LNCAP (cell line): ENCODE measurements at regions not wholly inside any gene's neighbourhood (a gene's known extent, or its start where the extent isn't known, plus 50 kb on each side); places are given as distances from the start of the nearest gene placed in this dataset.

Experiments
- CTCF ChIP-seq: fragments of 450-650 bp; IDR thresholded peaks from 2 replicates; pipeline ENCODE4 v1.5.1; 2017; ENCODE audit warnings: mild to moderate bottlenecking

- TF ChIP-seq CTCF = no peak
Observed at GRCh38 chr14:98914942-98915341, 357.1 kb downstream of the BCL11B start.

GRCh38 chr14:98915625-98916024, 356.4 kb downstream of the BCL11B start:
- TF ChIP-seq CTCF = no peak

GRCh38 chr14:98916036-98916435, 356.0 kb downstream of the BCL11B start:
- TF ChIP-seq CTCF = no peak

- no peak for TF ChIP-seq CTCF
Observed at GRCh38 chr14:98916476-98916875, 355.5 kb downstream of the BCL11B start.

GRCh38 chr14:98919434-98919833, 352.6 kb downstream of the BCL11B start:
- no peak for TF ChIP-seq CTCF

GRCh38 chr14:98923596-98923995, 348.4 kb downstream of the BCL11B start:
- no peak for TF ChIP-seq CTCF

GRCh38 chr14:98924046-98924445, 348.0 kb downstream of the BCL11B start:
- no peak for TF ChIP-seq CTCF

GRCh38 chr14:98925354-98926040, 346.5 kb downstream of the BCL11B start:
- TF ChIP-seq CTCF = no peak
